ENCODE measurements at regions not wholly inside any gene's neighbourhood (a gene's known extent, or its start where the extent isn't known, plus 50 kb on each side); places are given as distances from the start of the nearest gene placed in this dataset.

DNA sequence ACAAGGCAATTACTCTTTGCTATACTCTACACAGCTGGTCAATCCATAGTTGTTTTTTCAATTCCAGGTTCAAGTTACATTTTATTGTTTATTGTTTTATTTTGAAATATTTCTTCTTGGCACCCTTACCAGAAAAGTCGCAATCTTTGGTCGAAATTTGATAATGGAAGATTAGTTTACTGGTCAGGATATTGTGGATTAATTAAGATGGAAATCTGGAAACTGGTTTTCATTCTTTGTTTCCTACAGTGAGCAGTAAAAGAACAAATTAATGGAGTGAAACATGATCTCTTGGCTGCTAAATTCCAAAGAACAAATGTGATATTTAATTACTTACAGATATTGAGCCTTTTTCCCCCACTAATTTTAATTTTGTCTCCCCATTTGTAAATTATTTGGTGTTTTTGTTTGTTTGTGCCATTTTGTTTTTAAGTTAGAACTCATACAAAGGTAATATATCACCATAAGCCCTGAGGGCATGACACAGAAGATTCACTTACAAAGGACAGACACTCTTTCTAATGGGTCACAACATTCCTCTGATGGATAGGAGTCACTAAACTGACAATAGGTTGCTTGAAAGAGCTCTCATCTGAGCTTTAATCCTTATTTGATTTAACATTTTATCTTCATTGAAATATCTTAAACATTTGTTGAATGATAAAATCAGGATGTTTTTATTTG lies 700.2 kb downstream of the KCNJ2 start (continued):
- TF ChIP-seq, protein P1, sequence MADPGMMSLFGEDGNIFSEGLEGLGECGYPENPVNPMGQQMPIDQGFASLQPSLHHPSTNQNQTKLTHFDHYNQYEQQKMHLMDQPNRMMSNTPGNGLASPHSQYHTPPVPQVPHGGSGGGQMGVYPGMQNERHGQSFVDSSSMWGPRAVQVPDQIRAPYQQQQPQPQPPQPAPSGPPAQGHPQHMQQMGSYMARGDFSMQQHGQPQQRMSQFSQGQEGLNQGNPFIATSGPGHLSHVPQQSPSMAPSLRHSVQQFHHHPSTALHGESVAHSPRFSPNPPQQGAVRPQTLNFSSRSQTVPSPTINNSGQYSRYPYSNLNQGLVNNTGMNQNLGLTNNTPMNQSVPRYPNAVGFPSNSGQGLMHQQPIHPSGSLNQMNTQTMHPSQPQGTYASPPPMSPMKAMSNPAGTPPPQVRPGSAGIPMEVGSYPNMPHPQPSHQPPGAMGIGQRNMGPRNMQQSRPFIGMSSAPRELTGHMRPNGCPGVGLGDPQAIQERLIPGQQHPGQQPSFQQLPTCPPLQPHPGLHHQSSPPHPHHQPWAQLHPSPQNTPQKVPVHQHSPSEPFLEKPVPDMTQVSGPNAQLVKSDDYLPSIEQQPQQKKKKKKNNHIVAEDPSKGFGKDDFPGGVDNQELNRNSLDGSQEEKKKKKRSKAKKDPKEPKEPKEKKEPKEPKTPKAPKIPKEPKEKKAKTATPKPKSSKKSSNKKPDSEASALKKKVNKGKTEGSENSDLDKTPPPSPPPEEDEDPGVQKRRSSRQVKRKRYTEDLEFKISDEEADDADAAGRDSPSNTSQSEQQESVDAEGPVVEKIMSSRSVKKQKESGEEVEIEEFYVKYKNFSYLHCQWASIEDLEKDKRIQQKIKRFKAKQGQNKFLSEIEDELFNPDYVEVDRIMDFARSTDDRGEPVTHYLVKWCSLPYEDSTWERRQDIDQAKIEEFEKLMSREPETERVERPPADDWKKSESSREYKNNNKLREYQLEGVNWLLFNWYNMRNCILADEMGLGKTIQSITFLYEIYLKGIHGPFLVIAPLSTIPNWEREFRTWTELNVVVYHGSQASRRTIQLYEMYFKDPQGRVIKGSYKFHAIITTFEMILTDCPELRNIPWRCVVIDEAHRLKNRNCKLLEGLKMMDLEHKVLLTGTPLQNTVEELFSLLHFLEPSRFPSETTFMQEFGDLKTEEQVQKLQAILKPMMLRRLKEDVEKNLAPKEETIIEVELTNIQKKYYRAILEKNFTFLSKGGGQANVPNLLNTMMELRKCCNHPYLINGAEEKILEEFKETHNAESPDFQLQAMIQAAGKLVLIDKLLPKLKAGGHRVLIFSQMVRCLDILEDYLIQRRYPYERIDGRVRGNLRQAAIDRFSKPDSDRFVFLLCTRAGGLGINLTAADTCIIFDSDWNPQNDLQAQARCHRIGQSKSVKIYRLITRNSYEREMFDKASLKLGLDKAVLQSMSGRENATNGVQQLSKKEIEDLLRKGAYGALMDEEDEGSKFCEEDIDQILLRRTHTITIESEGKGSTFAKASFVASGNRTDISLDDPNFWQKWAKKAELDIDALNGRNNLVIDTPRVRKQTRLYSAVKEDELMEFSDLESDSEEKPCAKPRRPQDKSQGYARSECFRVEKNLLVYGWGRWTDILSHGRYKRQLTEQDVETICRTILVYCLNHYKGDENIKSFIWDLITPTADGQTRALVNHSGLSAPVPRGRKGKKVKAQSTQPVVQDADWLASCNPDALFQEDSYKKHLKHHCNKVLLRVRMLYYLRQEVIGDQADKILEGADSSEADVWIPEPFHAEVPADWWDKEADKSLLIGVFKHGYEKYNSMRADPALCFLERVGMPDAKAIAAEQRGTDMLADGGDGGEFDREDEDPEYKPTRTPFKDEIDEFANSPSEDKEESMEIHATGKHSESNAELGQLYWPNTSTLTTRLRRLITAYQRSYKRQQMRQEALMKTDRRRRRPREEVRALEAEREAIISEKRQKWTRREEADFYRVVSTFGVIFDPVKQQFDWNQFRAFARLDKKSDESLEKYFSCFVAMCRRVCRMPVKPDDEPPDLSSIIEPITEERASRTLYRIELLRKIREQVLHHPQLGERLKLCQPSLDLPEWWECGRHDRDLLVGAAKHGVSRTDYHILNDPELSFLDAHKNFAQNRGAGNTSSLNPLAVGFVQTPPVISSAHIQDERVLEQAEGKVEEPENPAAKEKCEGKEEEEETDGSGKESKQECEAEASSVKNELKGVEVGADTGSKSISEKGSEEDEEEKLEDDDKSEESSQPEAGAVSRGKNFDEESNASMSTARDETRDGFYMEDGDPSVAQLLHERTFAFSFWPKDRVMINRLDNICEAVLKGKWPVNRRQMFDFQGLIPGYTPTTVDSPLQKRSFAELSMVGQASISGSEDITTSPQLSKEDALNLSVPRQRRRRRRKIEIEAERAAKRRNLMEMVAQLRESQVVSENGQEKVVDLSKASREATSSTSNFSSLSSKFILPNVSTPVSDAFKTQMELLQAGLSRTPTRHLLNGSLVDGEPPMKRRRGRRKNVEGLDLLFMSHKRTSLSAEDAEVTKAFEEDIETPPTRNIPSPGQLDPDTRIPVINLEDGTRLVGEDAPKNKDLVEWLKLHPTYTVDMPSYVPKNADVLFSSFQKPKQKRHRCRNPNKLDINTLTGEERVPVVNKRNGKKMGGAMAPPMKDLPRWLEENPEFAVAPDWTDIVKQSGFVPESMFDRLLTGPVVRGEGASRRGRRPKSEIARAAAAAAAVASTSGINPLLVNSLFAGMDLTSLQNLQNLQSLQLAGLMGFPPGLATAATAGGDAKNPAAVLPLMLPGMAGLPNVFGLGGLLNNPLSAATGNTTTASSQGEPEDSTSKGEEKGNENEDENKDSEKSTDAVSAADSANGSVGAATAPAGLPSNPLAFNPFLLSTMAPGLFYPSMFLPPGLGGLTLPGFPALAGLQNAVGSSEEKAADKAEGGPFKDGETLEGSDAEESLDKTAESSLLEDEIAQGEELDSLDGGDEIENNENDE (IDR thresholded peaks at IDR 0.05; ENCODE audit: insufficient replicate concordance, low read length): peak; percentile 78
